ENCODE measurements at regions not wholly inside any gene's neighbourhood (a gene's known extent, or its start where the extent isn't known, plus 50 kb on each side); places are given as distances from the start of the nearest gene placed in this dataset.

DNA sequence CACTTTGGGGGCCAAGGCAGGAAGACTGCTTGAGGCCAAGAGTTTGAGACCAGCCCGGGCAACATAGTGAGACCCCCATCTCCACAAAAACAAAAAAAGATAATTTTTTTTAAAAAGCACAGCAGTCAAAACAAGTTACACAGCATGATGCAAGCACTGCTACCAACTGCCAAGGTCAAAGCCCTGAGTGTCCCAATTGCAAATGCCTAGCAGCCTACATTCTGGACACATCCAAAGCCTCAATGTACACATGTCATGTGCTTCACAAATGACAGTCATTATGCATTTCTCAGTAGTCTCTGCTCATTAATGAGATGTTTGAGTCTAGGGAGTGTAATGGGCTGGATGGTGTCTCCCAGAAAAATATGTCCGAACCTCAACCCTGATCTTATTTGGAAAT is 113.7 kb upstream of the CCND2 start:
- H3K27ac ChIP-seq (ENCODE audit: low read depth, low read length) = no peak overlapping the region
- TF ChIP-seq, protein P1, sequence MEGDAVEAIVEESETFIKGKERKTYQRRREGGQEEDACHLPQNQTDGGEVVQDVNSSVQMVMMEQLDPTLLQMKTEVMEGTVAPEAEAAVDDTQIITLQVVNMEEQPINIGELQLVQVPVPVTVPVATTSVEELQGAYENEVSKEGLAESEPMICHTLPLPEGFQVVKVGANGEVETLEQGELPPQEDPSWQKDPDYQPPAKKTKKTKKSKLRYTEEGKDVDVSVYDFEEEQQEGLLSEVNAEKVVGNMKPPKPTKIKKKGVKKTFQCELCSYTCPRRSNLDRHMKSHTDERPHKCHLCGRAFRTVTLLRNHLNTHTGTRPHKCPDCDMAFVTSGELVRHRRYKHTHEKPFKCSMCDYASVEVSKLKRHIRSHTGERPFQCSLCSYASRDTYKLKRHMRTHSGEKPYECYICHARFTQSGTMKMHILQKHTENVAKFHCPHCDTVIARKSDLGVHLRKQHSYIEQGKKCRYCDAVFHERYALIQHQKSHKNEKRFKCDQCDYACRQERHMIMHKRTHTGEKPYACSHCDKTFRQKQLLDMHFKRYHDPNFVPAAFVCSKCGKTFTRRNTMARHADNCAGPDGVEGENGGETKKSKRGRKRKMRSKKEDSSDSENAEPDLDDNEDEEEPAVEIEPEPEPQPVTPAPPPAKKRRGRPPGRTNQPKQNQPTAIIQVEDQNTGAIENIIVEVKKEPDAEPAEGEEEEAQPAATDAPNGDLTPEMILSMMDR (conservative IDR thresholded peaks at IDR 0.05) = no peak
- H3K4me1 ChIP-seq (ENCODE audit: control insufficient read depth, insufficient read depth, low read length) = no peaks in the 10 kb centered on the region
- no peaks in the 10 kb centered on the region for H3K36me3 Mint-ChIP-seq (ENCODE audit: low read depth)
- H3K4me3 ChIP-seq (ENCODE audit: low read length) = no peak overlapping the region
- H3K36me3 ChIP-seq (ENCODE audit: control insufficient read depth, insufficient read depth, low read length) = no peaks in the 10 kb centered on the region
- H3K27me3 ChIP-seq (ENCODE audit: control insufficient read depth, insufficient read depth, low read length, poor library complexity, severe bottlenecking) = peaks cover 7% of the 10 kb centered on the region
- peaks cover 9% of the 10 kb centered on the region for H3K9me3 Mint-ChIP-seq
- H3K9ac ChIP-seq (ENCODE audit: extremely low read depth, low read length, poor library complexity, severe bottlenecking) = no peak overlapping the region
- 96 to 100% methylated on average over 1 to 2 of the region's 2 CpGs for WGBS, 2 experiments (ENCODE audit: insufficient coverage in 1 of 2, insufficient read length in 1 of 2)
- peaks cover 9% of the 10 kb centered on the region for H3K27me3 Mint-ChIP-seq (ENCODE audit: insufficient read depth)
- H3K9me3 ChIP-seq (ENCODE audit: control insufficient read depth, low read length) = no peaks in the 10 kb centered on the region
- peaks cover 14% of the 10 kb centered on the region for H3K4me1 Mint-ChIP-seq
- H3K4me3 Mint-ChIP-seq = no peak overlapping the region
- H3K27ac Mint-ChIP-seq = no peak overlapping the region
- DNase-seq = peak; percentile 24

DNA sequence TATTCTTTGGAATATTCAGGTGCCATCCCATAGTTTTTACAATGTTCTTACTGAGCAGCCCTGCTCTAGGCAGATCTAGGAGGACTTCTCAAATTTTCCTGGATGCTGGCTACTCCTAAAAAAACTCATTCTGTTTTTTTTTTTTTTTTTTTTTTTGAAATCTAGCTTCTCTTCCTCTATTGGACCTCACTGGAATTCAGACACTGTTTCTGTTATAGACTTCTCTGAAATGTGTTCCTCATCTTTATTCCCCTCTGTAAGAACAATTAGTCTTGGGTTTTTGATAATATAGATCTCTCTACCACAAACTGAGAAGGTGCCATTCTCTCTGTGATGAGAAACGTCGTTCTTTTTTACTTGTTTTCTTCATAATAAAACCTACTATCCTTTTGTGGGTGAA is 115.3 kb upstream of the CCND2 start:
- H3K36me3 Mint-ChIP-seq (ENCODE audit: low read depth) = no peaks in the 10 kb centered on the region
- H3K9me3 Mint-ChIP-seq = peaks cover 9% of the 10 kb centered on the region
- TF ChIP-seq, protein P1 (conservative IDR thresholded peaks at IDR 0.05) = no peak
- H3K27ac Mint-ChIP-seq = no peak overlapping the region
- 94% methylated on average over 2 of the region's 2 CpGs; no CpG with 5 or more reads in 1 of the 2 experiments for WGBS, 2 experiments (ENCODE audit: insufficient coverage in 1 of 2, insufficient read length in 1 of 2)
- H3K27ac ChIP-seq (ENCODE audit: low read depth, low read length) = no peak overlapping the region
- H3K4me1 ChIP-seq (ENCODE audit: control insufficient read depth, insufficient read depth, low read length) = no peaks in the 10 kb centered on the region
- no peak overlapping the region for H3K4me3 Mint-ChIP-seq
- H3K4me3 ChIP-seq (ENCODE audit: low read length) = no peak overlapping the region
- H3K27me3 ChIP-seq (ENCODE audit: control insufficient read depth, insufficient read depth, low read length, poor library complexity, severe bottlenecking) = no peaks in the 10 kb centered on the region
- peaks cover 15% of the 10 kb centered on the region for H3K4me1 Mint-ChIP-seq
- H3K9me3 ChIP-seq (ENCODE audit: control insufficient read depth, low read length) = no peaks in the 10 kb centered on the region
- DNase-seq = no peak
- no peak overlapping the region for H3K9ac ChIP-seq (ENCODE audit: extremely low read depth, low read length, poor library complexity, severe bottlenecking)
- no peaks in the 10 kb centered on the region for H3K36me3 ChIP-seq (ENCODE audit: control insufficient read depth, insufficient read depth, low read length)
- H3K27me3 Mint-ChIP-seq (ENCODE audit: insufficient read depth) = peaks cover 7% of the 10 kb centered on the region

DNA sequence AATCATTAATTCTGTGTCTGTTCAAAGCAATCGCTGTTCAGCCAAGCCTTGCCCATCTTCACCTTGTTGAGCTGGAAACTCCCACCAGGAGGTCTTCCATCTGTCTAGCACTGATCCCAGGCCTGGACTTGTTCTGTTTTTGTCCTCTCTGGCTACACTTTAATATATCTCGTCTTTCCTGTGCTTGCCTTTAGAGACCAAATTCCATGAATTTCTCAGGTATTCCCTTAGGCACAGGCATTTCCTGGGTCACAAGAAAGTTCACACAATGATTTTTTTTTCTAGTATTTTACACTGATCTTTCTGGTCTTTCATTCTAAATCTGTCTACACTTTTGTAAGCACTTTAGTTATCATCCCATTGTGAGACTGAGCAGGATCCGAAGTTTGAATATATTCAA is 116.4 kb upstream of the CCND2 start:
- H3K36me3 Mint-ChIP-seq (ENCODE audit: low read depth) = no peaks in the 10 kb centered on the region
- 75 to 83% methylated on average over 3 of the region's 3 CpGs for WGBS, 2 experiments (ENCODE audit: insufficient coverage in 1 of 2, insufficient read length in 1 of 2)
- Histone ChIP-seq H3K4me1 (ENCODE audit: control insufficient read depth, insufficient read depth, low read length) (no peaks in the 10 kb centered on the region), H3K9ac (ENCODE audit: extremely low read depth, low read length, poor library complexity, severe bottlenecking) (no peak overlapping the region), H3K27me3 (ENCODE audit: control insufficient read depth, insufficient read depth, low read length, poor library complexity, severe bottlenecking) (no peaks in the 10 kb centered on the region), H3K27ac (ENCODE audit: low read depth, low read length) (no peak overlapping the region), H3K36me3 (ENCODE audit: control insufficient read depth, insufficient read depth, low read length) (no peaks in the 10 kb centered on the region), H3K4me3 (ENCODE audit: low read length) (no peak overlapping the region), H3K9me3 (ENCODE audit: control insufficient read depth, low read length) (no peaks in the 10 kb centered on the region)
- DNase-seq = peak; percentile 44
- H3K27ac Mint-ChIP-seq = no peak overlapping the region
- H3K9me3 Mint-ChIP-seq = peaks cover 8% of the 10 kb centered on the region
- H3K27me3 Mint-ChIP-seq (ENCODE audit: insufficient read depth) = peaks cover 7% of the 10 kb centered on the region
- no peak overlapping the region for H3K4me3 Mint-ChIP-seq
- H3K4me1 Mint-ChIP-seq = peaks cover 24% of the 10 kb centered on the region
- TF ChIP-seq, protein P1 (conservative IDR thresholded peaks at IDR 0.05) = no peak

Measured in endodermal cell (in vitro differentiated cells).